Nephron progenitor cell (in vitro differentiated cells): ENCODE measurements at regions not wholly inside any gene's neighbourhood (a gene's known extent, or its start where the extent isn't known, plus 50 kb on each side); places are given as distances from the start of the nearest gene placed in this dataset.

ENCODE experiments used
- DNase-seq: peaks from one replicate; pipeline ENCODE4 v3.0.0; 2021
- H3K27ac Mint-ChIP-seq: 2 replicates; pipeline ENCODE4 v1.8.0; 2021; ENCODE audit warnings: mild to moderate bottlenecking, moderate library complexity, mixed read lengths
- H3K27me3 Mint-ChIP-seq: 2 replicates; pipeline ENCODE4 v1.8.0; 2021; ENCODE audit warnings: mild to moderate bottlenecking, low read depth, mixed read lengths; ENCODE audit not compliant: poor library complexity
- H3K36me3 Mint-ChIP-seq: 2 replicates; pipeline ENCODE4 v1.8.0; 2021; ENCODE audit warnings: low read depth, mixed read lengths
- H3K4me1 Mint-ChIP-seq: 2 replicates; pipeline ENCODE4 v1.8.0; 2021; ENCODE audit warnings: mixed read lengths
- H3K4me3 Mint-ChIP-seq: 2 replicates; pipeline ENCODE4 v1.8.0; 2021; ENCODE audit warnings: mild to moderate bottlenecking, moderate library complexity, mixed read lengths
- H3K9me3 Mint-ChIP-seq: 2 replicates; pipeline ENCODE4 v1.8.0; 2021; ENCODE audit warnings: mild to moderate bottlenecking, moderate library complexity, mixed read lengths
- TF ChIP-seq, protein P1 (sequence below): fragments of 200-600 bp; sonication (generic); IDR thresholded peaks from 2 replicates; pipeline ENCODE4 v1.5.0; 2021; ENCODE audit warnings: antibody characterized with exemption

- H3K4me1 Mint-ChIP-seq: peaks cover 28% of the 10 kb centered on the region
- DNase-seq: no peak
- peaks cover 5% of the 10 kb centered on the region for H3K36me3 Mint-ChIP-seq
- no peak overlapping the region for H3K27ac Mint-ChIP-seq
- no peak overlapping the region for H3K4me3 Mint-ChIP-seq
- H3K9me3 Mint-ChIP-seq: peaks cover 10% of the 10 kb centered on the region
- H3K27me3 Mint-ChIP-seq: peaks cover 7% of the 10 kb centered on the region
- TF ChIP-seq, protein P1, sequence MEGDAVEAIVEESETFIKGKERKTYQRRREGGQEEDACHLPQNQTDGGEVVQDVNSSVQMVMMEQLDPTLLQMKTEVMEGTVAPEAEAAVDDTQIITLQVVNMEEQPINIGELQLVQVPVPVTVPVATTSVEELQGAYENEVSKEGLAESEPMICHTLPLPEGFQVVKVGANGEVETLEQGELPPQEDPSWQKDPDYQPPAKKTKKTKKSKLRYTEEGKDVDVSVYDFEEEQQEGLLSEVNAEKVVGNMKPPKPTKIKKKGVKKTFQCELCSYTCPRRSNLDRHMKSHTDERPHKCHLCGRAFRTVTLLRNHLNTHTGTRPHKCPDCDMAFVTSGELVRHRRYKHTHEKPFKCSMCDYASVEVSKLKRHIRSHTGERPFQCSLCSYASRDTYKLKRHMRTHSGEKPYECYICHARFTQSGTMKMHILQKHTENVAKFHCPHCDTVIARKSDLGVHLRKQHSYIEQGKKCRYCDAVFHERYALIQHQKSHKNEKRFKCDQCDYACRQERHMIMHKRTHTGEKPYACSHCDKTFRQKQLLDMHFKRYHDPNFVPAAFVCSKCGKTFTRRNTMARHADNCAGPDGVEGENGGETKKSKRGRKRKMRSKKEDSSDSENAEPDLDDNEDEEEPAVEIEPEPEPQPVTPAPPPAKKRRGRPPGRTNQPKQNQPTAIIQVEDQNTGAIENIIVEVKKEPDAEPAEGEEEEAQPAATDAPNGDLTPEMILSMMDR: no peak
These were observed 200.4 kb upstream of the ADAMTS9 start for GRCh38 chr3:64888165-64888564.

GRCh38 chr3:64885055-64885454, 197.3 kb upstream of the ADAMTS9 start:
- peaks cover 20% of the 10 kb centered on the region for H3K9me3 Mint-ChIP-seq
- H3K4me1 Mint-ChIP-seq: peaks cover 14% of the 10 kb centered on the region
- no peak overlapping the region for H3K27ac Mint-ChIP-seq
- no peak overlapping the region for H3K4me3 Mint-ChIP-seq
- TF ChIP-seq, protein P1: no peak
- H3K27me3 Mint-ChIP-seq: peaks cover 6% of the 10 kb centered on the region
- no peak for DNase-seq
- peaks cover 17% of the 10 kb centered on the region for H3K36me3 Mint-ChIP-seq

DNA sequence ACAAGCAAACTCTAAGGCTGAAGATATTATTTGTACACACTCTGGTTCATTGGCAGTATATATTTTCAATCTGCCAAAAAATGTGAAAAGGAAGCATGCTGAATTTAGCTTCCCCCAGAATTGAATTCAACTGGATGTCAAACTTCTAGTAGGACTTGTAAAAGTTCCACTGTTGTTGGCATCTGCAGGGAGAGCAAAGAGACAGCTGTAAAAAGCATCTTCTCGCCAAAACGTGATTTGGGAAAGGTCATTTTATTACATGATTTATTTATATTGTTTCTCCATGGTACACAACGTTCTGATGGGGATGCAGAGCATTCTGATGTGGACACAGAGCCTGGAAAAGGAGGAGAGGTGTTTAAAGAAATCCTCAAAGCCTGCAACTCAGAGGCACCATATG, 196.7 kb upstream of the ADAMTS9 start:
- H3K27ac Mint-ChIP-seq: no peak overlapping the region
- DNase-seq: no peak
- peaks cover 10% of the 10 kb centered on the region for H3K4me1 Mint-ChIP-seq
- no peak overlapping the region for H3K4me3 Mint-ChIP-seq
- H3K36me3 Mint-ChIP-seq: peaks cover 17% of the 10 kb centered on the region
- H3K27me3 Mint-ChIP-seq: peaks cover 4% of the 10 kb centered on the region
- H3K9me3 Mint-ChIP-seq: peaks cover 20% of the 10 kb centered on the region
- TF ChIP-seq, protein P1: no peak

DNA sequence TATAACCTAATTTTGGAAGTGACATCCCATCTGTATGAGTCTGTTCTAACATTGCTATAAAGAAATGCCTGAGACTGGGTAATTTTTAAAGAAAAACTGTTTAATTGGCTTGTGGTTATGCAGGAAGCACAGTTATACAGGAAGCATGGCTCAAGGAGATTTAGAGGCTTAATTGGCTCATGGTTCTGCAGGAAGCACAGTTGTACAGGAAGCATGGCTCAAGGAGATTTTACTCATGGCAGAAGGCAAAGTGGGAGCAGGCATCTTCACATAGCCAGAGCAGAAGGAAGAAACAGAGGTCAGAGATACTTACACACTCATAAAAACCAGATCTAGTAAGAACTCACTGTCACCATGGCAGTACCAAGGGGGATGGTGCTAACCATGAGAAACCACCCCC, 193.1 kb upstream of the ADAMTS9 start:
- TF ChIP-seq, protein P1: no peak
- H3K27me3 Mint-ChIP-seq: peaks cover 4% of the 10 kb centered on the region
- H3K9me3 Mint-ChIP-seq: peaks cover 12% of the 10 kb centered on the region

DNA sequence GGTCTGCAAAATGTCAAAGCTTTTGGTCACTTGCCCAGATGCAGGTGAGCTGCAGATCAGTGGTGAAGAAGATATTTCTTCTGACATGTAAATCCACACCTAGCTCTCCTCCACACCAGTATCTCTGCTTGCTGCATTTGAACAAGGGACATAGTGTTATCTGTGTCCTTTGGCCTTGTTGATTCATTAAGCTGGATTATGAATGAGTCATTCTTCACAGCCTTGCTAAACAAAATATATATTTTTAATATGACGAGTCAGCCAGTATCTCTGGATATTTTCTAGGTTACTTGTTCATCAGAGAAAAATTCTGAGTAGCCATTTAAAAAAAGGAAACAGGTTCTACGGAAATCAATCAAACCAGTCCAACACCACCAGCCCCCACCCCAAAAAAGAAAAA, 190.6 kb upstream of the ADAMTS9 start:
- Mint-ChIP-seq H3K4me3 (no peak overlapping the region), H3K27ac (no peak overlapping the region), H3K36me3 (peaks cover 12% of the 10 kb centered on the region), H3K4me1 (peaks cover 3% of the 10 kb centered on the region), H3K9me3 (peaks cover 12% of the 10 kb centered on the region), H3K27me3 (peaks cover 1% of the 10 kb centered on the region)
- DNase-seq: no peak
- TF ChIP-seq, protein P1: no peak

More for the DNA sequence above, 193.1 kb upstream of the ADAMTS9 start:
- no peak for DNase-seq
- no peak overlapping the region for H3K27ac Mint-ChIP-seq
- no peak overlapping the region for H3K4me3 Mint-ChIP-seq
- peaks cover 13% of the 10 kb centered on the region for H3K36me3 Mint-ChIP-seq
- H3K4me1 Mint-ChIP-seq: no peaks in the 10 kb centered on the region

DNA sequence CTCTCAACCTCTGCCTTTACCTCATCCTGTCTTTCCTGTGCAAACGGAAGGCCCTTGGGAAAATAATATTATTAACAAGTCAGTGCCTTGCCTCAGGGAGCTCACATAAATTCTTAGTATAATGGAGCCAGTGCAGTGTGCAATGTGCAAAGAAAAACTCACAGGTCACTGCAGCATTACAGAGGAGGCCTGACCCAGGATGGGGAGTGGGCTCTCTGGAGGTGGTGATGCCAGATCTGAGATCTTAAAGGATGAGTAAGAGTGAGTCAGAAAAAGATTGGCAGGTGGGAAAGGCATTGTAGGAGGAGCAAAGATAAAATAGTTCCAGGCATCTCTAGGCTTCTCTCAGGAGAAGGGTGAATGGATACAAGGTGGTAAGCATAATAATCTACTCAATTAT, 185.6 kb upstream of the ADAMTS9 start:
- peaks cover 20% of the 10 kb centered on the region for H3K36me3 Mint-ChIP-seq
- peaks cover 24% of the 10 kb centered on the region for H3K9me3 Mint-ChIP-seq
- peaks cover 33% of the 10 kb centered on the region for H3K4me1 Mint-ChIP-seq
- no peak overlapping the region for H3K27ac Mint-ChIP-seq
- DNase-seq: no peak
- TF ChIP-seq, protein P1: no peak
- H3K27me3 Mint-ChIP-seq: no peaks in the 10 kb centered on the region
- no peak overlapping the region for H3K4me3 Mint-ChIP-seq
